Fibroblast of gingiva (primary cell): ENCODE measurements at regions not wholly inside any gene's neighbourhood (a gene's known extent, or its start where the extent isn't known, plus 50 kb on each side); places are given as distances from the start of the nearest gene placed in this dataset.
A peak's percentile ranks its signal among the peaks of the same experiment; 100 is the strongest.

Experiments used
- DNase-seq: peaks from one replicate; pipeline ENCODE4 v3.0.0-alpha.2; 2011; ENCODE audit warnings: low read depth

- no peak for DNase-seq
Observed at GRCh38 chr2:67462738-67463496, 65.8 kb downstream of the ETAA1 start.

GRCh38 chr2:67463810-67464209 is 66.7 kb downstream of the ETAA1 start:
- no peak for DNase-seq

GRCh38 chr2:67465623-67466022 is 68.5 kb downstream of the ETAA1 start:
- no peak for DNase-seq

- DNase-seq = no peak
Observed at GRCh38 chr2:67466734-67467133, 69.6 kb downstream of the ETAA1 start.

- DNase-seq = no peak
Observed at GRCh38 chr2:67471681-67472080, 74.5 kb downstream of the ETAA1 start.

GRCh38 chr2:67476809-67477790 is 80.0 kb downstream of the ETAA1 start:
- peak; percentile 55 for DNase-seq

GRCh38 chr2:67479261-67479660 is 82.1 kb downstream of the ETAA1 start:
- peak; percentile 12 for DNase-seq

- no peak for DNase-seq
Observed at GRCh38 chr2:67485431-67485830, 88.3 kb downstream of the ETAA1 start.

- DNase-seq = no peak
Observed at GRCh38 chr2:67486041-67486796, 89.1 kb downstream of the ETAA1 start.

GRCh38 chr2:67487993-67488392 is 90.9 kb downstream of the ETAA1 start:
- DNase-seq = no peak

GRCh38 chr2:67489396-67489795 is 92.3 kb downstream of the ETAA1 start:
- DNase-seq = no peak

GRCh38 chr2:67498931-67499330 is 101.8 kb downstream of the ETAA1 start:
- no peak for DNase-seq

GRCh38 chr2:67499989-67500388 is 102.9 kb downstream of the ETAA1 start:
- no peak for DNase-seq

GRCh38 chr2:67500541-67500940 is 103.4 kb downstream of the ETAA1 start:
- DNase-seq = no peak

GRCh38 chr2:67502346-67503065 is 105.4 kb downstream of the ETAA1 start:
- no peak for DNase-seq

GRCh38 chr2:67503066-67503795 is 106.1 kb downstream of the ETAA1 start:
- DNase-seq = peak; percentile 67

GRCh38 chr2:67510745-67511144 is 113.6 kb downstream of the ETAA1 start:
- DNase-seq = peak; percentile 84

- peak; percentile 71 for DNase-seq
Observed at GRCh38 chr2:67514515-67514914, 117.4 kb downstream of the ETAA1 start.

- no peak for DNase-seq
Observed at GRCh38 chr2:67515056-67515455, 117.9 kb downstream of the ETAA1 start.

GRCh38 chr2:67515538-67515937 is 118.4 kb downstream of the ETAA1 start:
- DNase-seq = no peak

- no peak for DNase-seq
Observed at GRCh38 chr2:67516362-67516761, 119.2 kb downstream of the ETAA1 start.
